ENCODE measurements at regions not wholly inside any gene's neighbourhood (a gene's known extent, or its start where the extent isn't known, plus 50 kb on each side); places are given as distances from the start of the nearest gene placed in this dataset.

- TF ChIP-seq CTCF (IDR thresholded peaks at IDR 0.05) = no peak
- Histone ChIP-seq H3K4me3 (no peak overlapping the region), H3K9me3 (peaks cover 3 to 4% of the 10 kb centered on the region in 2 donors), H3K36me3 (no peaks in the 10 kb centered on the region), H3K4me1 (peaks cover 0 to 27% of the 10 kb centered on the region in 2 donors), H3K27me3 (no peaks in the 10 kb centered on the region), H3K27ac (no peak overlapping the region)
- no peak for DNase-seq (ENCODE audit: low spot score)
Observed at GRCh38 chr22:27687984-27688545, 113.5 kb downstream of the MN1 start.

- H3K4me1 ChIP-seq = peaks cover 0 to 26% of the 10 kb centered on the region in 2 donors
- no peak overlapping the region for H3K27ac ChIP-seq
- no peaks in the 10 kb centered on the region for H3K36me3 ChIP-seq
- no peak overlapping the region for H3K4me3 ChIP-seq
- DNase-seq (ENCODE audit: low spot score) = no peak
- H3K9me3 ChIP-seq = peaks cover 3 to 4% of the 10 kb centered on the region in 2 donors
- no peak for TF ChIP-seq CTCF (IDR thresholded peaks at IDR 0.05)
- H3K27me3 ChIP-seq = no peaks in the 10 kb centered on the region
Observed at GRCh38 chr22:27689664-27690063, 111.9 kb downstream of the MN1 start.

- no peaks in the 10 kb centered on the region for H3K27me3 ChIP-seq
- DNase-seq (ENCODE audit: low spot score) = no peak
- H3K27ac ChIP-seq = no peak overlapping the region
- H3K4me1 ChIP-seq = peaks cover 0 to 17% of the 10 kb centered on the region in 2 donors
- no peak overlapping the region for H3K4me3 ChIP-seq
- no peak for TF ChIP-seq CTCF (IDR thresholded peaks at IDR 0.05)
- H3K36me3 ChIP-seq = no peaks in the 10 kb centered on the region
- H3K9me3 ChIP-seq = peaks cover 3 to 4% of the 10 kb centered on the region in 2 donors
Observed at GRCh38 chr22:27690599-27690998, 111.0 kb downstream of the MN1 start.

- no peaks in the 10 kb centered on the region for H3K27me3 ChIP-seq
- H3K9me3 ChIP-seq = peaks cover 3 to 9% of the 10 kb centered on the region in 2 donors
- H3K4me3 ChIP-seq = no peak overlapping the region
- H3K4me1 ChIP-seq = peaks cover 0 to under 1% of the 10 kb centered on the region in 2 donors
- no peak overlapping the region for H3K27ac ChIP-seq
- no peak for TF ChIP-seq CTCF (IDR thresholded peaks at IDR 0.05)
- H3K36me3 ChIP-seq = no peaks in the 10 kb centered on the region
- no peak for DNase-seq (ENCODE audit: low spot score)
Observed at GRCh38 chr22:27692243-27692642, 109.3 kb downstream of the MN1 start.

GRCh38 chr22:27695925-27696324, 105.6 kb downstream of the MN1 start:
- Histone ChIP-seq H3K4me3 (no peak overlapping the region), H3K27ac (no peak overlapping the region), H3K4me1 (no peaks in the 10 kb centered on the region), H3K27me3 (no peaks in the 10 kb centered on the region), H3K9me3 (peaks cover 0 to 9% of the 10 kb centered on the region in 2 donors), H3K36me3 (no peaks in the 10 kb centered on the region)
- TF ChIP-seq CTCF (IDR thresholded peaks at IDR 0.05) = no peak
- DNase-seq (ENCODE audit: low spot score) = no peak

- H3K9me3 ChIP-seq = peaks cover 0 to 16% of the 10 kb centered on the region in 2 donors
- H3K36me3 ChIP-seq = no peaks in the 10 kb centered on the region
- no peak for DNase-seq (ENCODE audit: low spot score)
- H3K4me3 ChIP-seq = no peak overlapping the region
- no peak for TF ChIP-seq CTCF (IDR thresholded peaks at IDR 0.05)
- H3K27me3 ChIP-seq = no peaks in the 10 kb centered on the region
- no peaks in the 10 kb centered on the region for H3K4me1 ChIP-seq
- no peak overlapping the region for H3K27ac ChIP-seq
Observed at GRCh38 chr22:27697888-27698287, 103.7 kb downstream of the MN1 start.

Measured in right atrium auricular region (tissue), 2 donors.